Stimulated activated CD8-positive, alpha-beta memory T cell treated with anti-CD3 and anti-CD28 coated beads, Interleukin-2, amount 100 ng/mL, for 1 hour (primary cell): ENCODE measurements at regions not wholly inside any gene's neighbourhood (a gene's known extent, or its start where the extent isn't known, plus 50 kb on each side); places are given as distances from the start of the nearest gene placed in this dataset.
"Not testable (repeated sequence)": the region's sequence is repeated elsewhere in the genome, so short reads cannot be mapped to it uniquely, and the experiment has no call there.

Experiments
- DNase-seq, 2 donors: peaks; one replicate each; pipeline ENCODE4 v3.0.0-alpha.2; 2020; ENCODE audit warnings: low read depth in 2 of 2

- no peak for DNase-seq
These were observed 440.9 kb upstream of the KLF12 start for GRCh38 chr13:74574964-74575728.

GRCh38 chr13:74573654-74574053 lies 439.4 kb upstream of the KLF12 start:
- no peak for DNase-seq

GRCh38 chr13:74571811-74572210 lies 437.6 kb upstream of the KLF12 start:
- DNase-seq: no peak

- no peak for DNase-seq
These were observed 436.6 kb upstream of the KLF12 start for GRCh38 chr13:74570834-74571233.

GRCh38 chr13:74570046-74570445 lies 435.8 kb upstream of the KLF12 start:
- DNase-seq: no peak

- DNase-seq: no peak
These were observed 435.0 kb upstream of the KLF12 start for GRCh38 chr13:74569251-74569650.

- no peak for DNase-seq
These were observed 433.3 kb upstream of the KLF12 start for GRCh38 chr13:74567485-74567884.

GRCh38 chr13:74562381-74562780 lies 428.2 kb upstream of the KLF12 start:
- DNase-seq: no peak

- DNase-seq: no peak
These were observed 427.0 kb upstream of the KLF12 start for GRCh38 chr13:74561155-74561554.

GRCh38 chr13:74560325-74560724 lies 426.1 kb upstream of the KLF12 start:
- DNase-seq: no peak

GRCh38 chr13:74557870-74558269 lies 423.7 kb upstream of the KLF12 start:
- no peak for DNase-seq

GRCh38 chr13:74555651-74556420 lies 421.6 kb upstream of the KLF12 start:
- no peak for DNase-seq

- no peak for DNase-seq
These were observed 421.0 kb upstream of the KLF12 start for GRCh38 chr13:74555276-74555625.

- no peak for DNase-seq
These were observed 420.5 kb upstream of the KLF12 start for GRCh38 chr13:74554569-74555275.

- DNase-seq: no peak
These were observed 415.8 kb upstream of the KLF12 start for GRCh38 chr13:74550039-74550438.

GRCh38 chr13:74536649-74537048 lies 402.4 kb upstream of the KLF12 start:
- DNase-seq: not testable (repeated sequence)

GRCh38 chr13:74533226-74533625 lies 399.0 kb upstream of the KLF12 start:
- DNase-seq: no peak

- no peak for DNase-seq
These were observed 395.8 kb upstream of the KLF12 start for GRCh38 chr13:74530011-74530410.

- no peak for DNase-seq
These were observed 394.7 kb upstream of the KLF12 start for GRCh38 chr13:74528734-74529513.

GRCh38 chr13:74523057-74523456 lies 388.9 kb upstream of the KLF12 start:
- DNase-seq: no peak

- no peak for DNase-seq
These were observed 377.3 kb upstream of the KLF12 start for GRCh38 chr13:74511523-74511922.
